Adrenal gland (tissue), 5 donors: ENCODE measurements at regions not wholly inside any gene's neighbourhood (a gene's known extent, or its start where the extent isn't known, plus 50 kb on each side); places are given as distances from the start of the nearest gene placed in this dataset.

Experiments
- POLR2A ChIP-seq, 2 donors: fragments of 450-650 bp; IDR thresholded peaks; one replicate each; pipeline ENCODE4 v1.6.1; 2017; ENCODE audit warnings: antibody characterized with exemption in 2 of 2, mild to moderate bottlenecking in 2 of 2, moderate library complexity in 1 of 2
- TF ChIP-seq, protein P1 (sequence below), 6 experiments: fragments of 450-650 bp in 4 of 6; fragments of 200-600 bp in 2 of 6; sonication (generic) in 1 of 6; IDR thresholded peaks; 1 replicate in 5 of 6; 2 replicates in 1 of 6; pipeline versions ENCODE4 v1.5.1 to v1.8.0; 2016 to 2021; ENCODE audit warnings: antibody characterized with exemption in 6 of 6, mild to moderate bottlenecking in 2 of 6, moderate library complexity in 1 of 6
- donor health status: DM: no; HTN: no; CAD: no.

- TF ChIP-seq, protein P1, sequence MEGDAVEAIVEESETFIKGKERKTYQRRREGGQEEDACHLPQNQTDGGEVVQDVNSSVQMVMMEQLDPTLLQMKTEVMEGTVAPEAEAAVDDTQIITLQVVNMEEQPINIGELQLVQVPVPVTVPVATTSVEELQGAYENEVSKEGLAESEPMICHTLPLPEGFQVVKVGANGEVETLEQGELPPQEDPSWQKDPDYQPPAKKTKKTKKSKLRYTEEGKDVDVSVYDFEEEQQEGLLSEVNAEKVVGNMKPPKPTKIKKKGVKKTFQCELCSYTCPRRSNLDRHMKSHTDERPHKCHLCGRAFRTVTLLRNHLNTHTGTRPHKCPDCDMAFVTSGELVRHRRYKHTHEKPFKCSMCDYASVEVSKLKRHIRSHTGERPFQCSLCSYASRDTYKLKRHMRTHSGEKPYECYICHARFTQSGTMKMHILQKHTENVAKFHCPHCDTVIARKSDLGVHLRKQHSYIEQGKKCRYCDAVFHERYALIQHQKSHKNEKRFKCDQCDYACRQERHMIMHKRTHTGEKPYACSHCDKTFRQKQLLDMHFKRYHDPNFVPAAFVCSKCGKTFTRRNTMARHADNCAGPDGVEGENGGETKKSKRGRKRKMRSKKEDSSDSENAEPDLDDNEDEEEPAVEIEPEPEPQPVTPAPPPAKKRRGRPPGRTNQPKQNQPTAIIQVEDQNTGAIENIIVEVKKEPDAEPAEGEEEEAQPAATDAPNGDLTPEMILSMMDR (IDR thresholded peaks at IDR 0.05) = no peak
- TF ChIP-seq POLR2A (IDR thresholded peaks at IDR 0.05) = no peak
Measured at GRCh38 chr18:51266773-51267172, 69.3 kb upstream of the MEX3C start.
